ENCODE measurements at regions not wholly inside any gene's neighbourhood (a gene's known extent, or its start where the extent isn't known, plus 50 kb on each side); places are given as distances from the start of the nearest gene placed in this dataset.

DNA sequence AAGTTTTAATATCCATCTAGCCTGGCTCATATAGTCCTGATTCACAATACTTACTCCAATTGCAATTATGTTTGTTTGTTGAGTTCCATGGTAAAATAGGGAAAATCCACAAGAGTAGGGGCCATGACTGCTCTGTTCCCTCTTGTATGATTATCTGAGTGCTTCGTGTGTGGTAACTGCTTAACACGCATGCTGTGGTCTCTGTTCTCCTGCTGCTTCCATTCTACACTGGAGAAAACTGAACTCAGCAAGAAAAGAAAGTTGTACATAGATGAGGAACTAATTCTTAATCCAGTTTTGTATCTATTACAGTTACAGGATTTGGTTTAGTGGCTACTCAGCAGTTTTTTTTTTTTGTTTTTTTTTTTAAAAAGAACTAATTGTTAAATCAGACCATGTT is 223.0 kb upstream of the SATB1 start:
- H3K4me1 ChIP-seq (ENCODE audit: insufficient read depth, low read length), result no peaks in the 10 kb centered on the region
- no peak for DNase-seq (ENCODE audit: insufficient read length, low spot score, missing footprints)
- no peaks in the 10 kb centered on the region for H3K79me2 ChIP-seq (ENCODE audit: insufficient read depth, low read length)
- no peaks in the 10 kb centered on the region for H3K36me3 ChIP-seq (ENCODE audit: insufficient read depth, low read length)
- H2AFZ ChIP-seq (ENCODE audit: low read length), result no peak overlapping the region
- TF ChIP-seq, protein P1, sequence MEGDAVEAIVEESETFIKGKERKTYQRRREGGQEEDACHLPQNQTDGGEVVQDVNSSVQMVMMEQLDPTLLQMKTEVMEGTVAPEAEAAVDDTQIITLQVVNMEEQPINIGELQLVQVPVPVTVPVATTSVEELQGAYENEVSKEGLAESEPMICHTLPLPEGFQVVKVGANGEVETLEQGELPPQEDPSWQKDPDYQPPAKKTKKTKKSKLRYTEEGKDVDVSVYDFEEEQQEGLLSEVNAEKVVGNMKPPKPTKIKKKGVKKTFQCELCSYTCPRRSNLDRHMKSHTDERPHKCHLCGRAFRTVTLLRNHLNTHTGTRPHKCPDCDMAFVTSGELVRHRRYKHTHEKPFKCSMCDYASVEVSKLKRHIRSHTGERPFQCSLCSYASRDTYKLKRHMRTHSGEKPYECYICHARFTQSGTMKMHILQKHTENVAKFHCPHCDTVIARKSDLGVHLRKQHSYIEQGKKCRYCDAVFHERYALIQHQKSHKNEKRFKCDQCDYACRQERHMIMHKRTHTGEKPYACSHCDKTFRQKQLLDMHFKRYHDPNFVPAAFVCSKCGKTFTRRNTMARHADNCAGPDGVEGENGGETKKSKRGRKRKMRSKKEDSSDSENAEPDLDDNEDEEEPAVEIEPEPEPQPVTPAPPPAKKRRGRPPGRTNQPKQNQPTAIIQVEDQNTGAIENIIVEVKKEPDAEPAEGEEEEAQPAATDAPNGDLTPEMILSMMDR (IDR thresholded peaks at IDR 0.05; ENCODE audit: extremely low read depth, low read depth, low read length), result no peak
- H3K27ac ChIP-seq (ENCODE audit: low read depth, low read length), result no peak overlapping the region
- H3K27me3 ChIP-seq (ENCODE audit: insufficient read depth, low read length), result no peaks in the 10 kb centered on the region
- no peak overlapping the region for H3K4me3 ChIP-seq (ENCODE audit: insufficient read depth, low read length)
- H3K9me3 ChIP-seq (ENCODE audit: low read depth, low read length), result no peaks in the 10 kb centered on the region
- H3K4me2 ChIP-seq (ENCODE audit: insufficient read depth, low read length), result no peak overlapping the region
- no peaks in the 10 kb centered on the region for H4K20me1 ChIP-seq (ENCODE audit: insufficient read depth, low read length)

- Histone ChIP-seq H3K9me3 (ENCODE audit: low read depth, low read length) (no peaks in the 10 kb centered on the region), H3K79me2 (ENCODE audit: insufficient read depth, low read length) (no peaks in the 10 kb centered on the region), H3K27ac (ENCODE audit: low read depth, low read length) (no peak overlapping the region), H3K36me3 (ENCODE audit: insufficient read depth, low read length) (no peaks in the 10 kb centered on the region), H3K4me3 (ENCODE audit: insufficient read depth, low read length) (no peak overlapping the region), H2AFZ (ENCODE audit: low read length) (no peak overlapping the region), H3K4me1 (ENCODE audit: insufficient read depth, low read length) (no peaks in the 10 kb centered on the region), H3K27me3 (ENCODE audit: insufficient read depth, low read length) (no peaks in the 10 kb centered on the region), H3K4me2 (ENCODE audit: insufficient read depth, low read length) (no peak overlapping the region), H4K20me1 (ENCODE audit: insufficient read depth, low read length) (no peaks in the 10 kb centered on the region)
- DNase-seq (ENCODE audit: insufficient read length, low spot score, missing footprints), result no peak
- TF ChIP-seq, protein P1 (IDR thresholded peaks at IDR 0.05; ENCODE audit: extremely low read depth, low read depth, low read length), result no peak
Observed at GRCh38 chr3:18645619-18646018, 220.5 kb upstream of the SATB1 start.

DNA sequence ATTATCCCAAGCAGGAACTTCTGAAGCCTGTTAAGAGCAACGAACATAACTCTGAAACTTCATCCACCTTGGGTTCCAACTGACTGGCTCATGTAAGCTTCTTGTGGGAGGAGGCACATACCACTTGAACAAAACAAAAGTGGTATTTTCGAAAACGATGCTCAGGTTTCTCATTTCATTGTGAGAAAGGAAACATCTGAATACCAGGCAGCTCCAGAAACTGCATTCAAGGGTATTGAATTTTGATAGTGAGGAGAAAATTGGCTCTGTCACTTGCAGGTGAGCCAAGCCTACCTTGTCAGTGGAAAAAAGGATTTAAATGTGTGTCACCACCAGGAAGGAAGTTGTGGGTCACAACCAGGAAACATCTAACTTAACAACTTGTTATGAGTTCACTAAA is 218.1 kb upstream of the SATB1 start:
- no peaks in the 10 kb centered on the region for H3K79me2 ChIP-seq (ENCODE audit: insufficient read depth, low read length)
- no peaks in the 10 kb centered on the region for H4K20me1 ChIP-seq (ENCODE audit: insufficient read depth, low read length)
- no peak overlapping the region for H3K4me3 ChIP-seq (ENCODE audit: insufficient read depth, low read length)
- H3K4me1 ChIP-seq (ENCODE audit: insufficient read depth, low read length), result no peaks in the 10 kb centered on the region
- no peaks in the 10 kb centered on the region for H3K27me3 ChIP-seq (ENCODE audit: insufficient read depth, low read length)
- H3K36me3 ChIP-seq (ENCODE audit: insufficient read depth, low read length), result no peaks in the 10 kb centered on the region
- TF ChIP-seq, protein P1 (IDR thresholded peaks at IDR 0.05; ENCODE audit: extremely low read depth, low read depth, low read length), result no peak
- H3K4me2 ChIP-seq (ENCODE audit: insufficient read depth, low read length), result no peak overlapping the region
- no peak for DNase-seq (ENCODE audit: insufficient read length, low spot score, missing footprints)
- no peak overlapping the region for H3K27ac ChIP-seq (ENCODE audit: low read depth, low read length)
- no peak overlapping the region for H2AFZ ChIP-seq (ENCODE audit: low read length)
- H3K9me3 ChIP-seq (ENCODE audit: low read depth, low read length), result no peaks in the 10 kb centered on the region

- H3K4me3 ChIP-seq (ENCODE audit: insufficient read depth, low read length), result no peak overlapping the region
- DNase-seq (ENCODE audit: insufficient read length, low spot score, missing footprints), result no peak
- no peaks in the 10 kb centered on the region for H3K79me2 ChIP-seq (ENCODE audit: insufficient read depth, low read length)
- TF ChIP-seq, protein P1 (IDR thresholded peaks at IDR 0.05; ENCODE audit: extremely low read depth, low read depth, low read length), result no peak
- no peak overlapping the region for H2AFZ ChIP-seq (ENCODE audit: low read length)
- H3K36me3 ChIP-seq (ENCODE audit: insufficient read depth, low read length), result no peaks in the 10 kb centered on the region
- H3K27me3 ChIP-seq (ENCODE audit: insufficient read depth, low read length), result no peaks in the 10 kb centered on the region
- no peaks in the 10 kb centered on the region for H3K9me3 ChIP-seq (ENCODE audit: low read depth, low read length)
- H3K4me1 ChIP-seq (ENCODE audit: insufficient read depth, low read length), result no peaks in the 10 kb centered on the region
- no peaks in the 10 kb centered on the region for H4K20me1 ChIP-seq (ENCODE audit: insufficient read depth, low read length)
- no peak overlapping the region for H3K4me2 ChIP-seq (ENCODE audit: insufficient read depth, low read length)
- no peak overlapping the region for H3K27ac ChIP-seq (ENCODE audit: low read depth, low read length)
Observed at GRCh38 chr3:18641916-18642315, 216.8 kb upstream of the SATB1 start.

Measured in osteoblast (primary cell).